SK-N-SH (cell line): ENCODE measurements at regions not wholly inside any gene's neighbourhood (a gene's known extent, or its start where the extent isn't known, plus 50 kb on each side); places are given as distances from the start of the nearest gene placed in this dataset.

Experiments
- CTCF ChIP-seq: fragments of 200-600 bp; sonication (generic); IDR thresholded peaks from 2 replicates; pipeline ENCODE4 v1.6.1; 2017; ENCODE audit warnings: antibody characterized with exemption, mild to moderate bottlenecking, moderate library complexity
- EP300 ChIP-seq, 2 experiments: IDR thresholded peaks; 2 replicates each; pipeline versions ENCODE4 v1.4.0 to v1.6.1; 2012; ENCODE audit warnings: borderline replicate concordance in 1 of 2, low read depth in 1 of 2, low read length in 1 of 2
- FOXM1 ChIP-seq: IDR thresholded peaks from 2 replicates; pipeline ENCODE4 v1.4.0; 2012; ENCODE audit warnings: low read depth, mild to moderate bottlenecking
- POLR2AphosphoS5 ChIP-seq: IDR thresholded peaks from 2 replicates; pipeline ENCODE4 v1.6.1; 2012; ENCODE audit warnings: low read depth, low read length
- RAD21 ChIP-seq: IDR thresholded peaks from 2 replicates; pipeline ENCODE4 v1.6.1; 2012; ENCODE audit warnings: mild to moderate bottlenecking, low read length
- RCOR1 ChIP-seq: fragments of 150-350 bp; IDR thresholded peaks from 2 replicates; pipeline ENCODE4 v1.6.1; 2017; ENCODE audit warnings: antibody characterized with exemption, low read length
- REST ChIP-seq: IDR thresholded peaks from 2 replicates; pipeline ENCODE4 v1.6.1; 2012; ENCODE audit warnings: mild to moderate bottlenecking, low read depth, low read length, moderate library complexity
- RFX5 ChIP-seq: IDR thresholded peaks from 2 replicates; pipeline ENCODE4 v1.6.1; 2012; ENCODE audit warnings: mild to moderate bottlenecking, improper control_type of control experiment, low read length
- SMC3 ChIP-seq: IDR thresholded peaks from 2 replicates; pipeline ENCODE4 v1.6.1; 2012; ENCODE audit warnings: low read depth, low read length, improper control_type of control experiment
- ZBTB33 ChIP-seq: IDR thresholded peaks from 2 replicates; pipeline ENCODE4 v1.4.0; 2012; ENCODE audit warnings: low read depth, borderline replicate concordance

GRCh38 chr2:225130093-225130492 lies 87.8 kb upstream of the DOCK10 start:
- no peak for TF ChIP-seq CTCF
- TF ChIP-seq FOXM1: no peak
- no peak for TF ChIP-seq REST
- TF ChIP-seq SMC3: no peak
- TF ChIP-seq POLR2AphosphoS5: no peak
- TF ChIP-seq EP300 (IDR thresholded peaks at IDR 0.05; ENCODE audit: borderline replicate concordance in 1 of 2, low read depth in 1 of 2, low read length in 1 of 2): no peak
- TF ChIP-seq RAD21: no peak
- no peak for TF ChIP-seq ZBTB33
- no peak for TF ChIP-seq RCOR1
- TF ChIP-seq RFX5: no peak
